ENCODE measurements at regions not wholly inside any gene's neighbourhood (a gene's known extent, or its start where the extent isn't known, plus 50 kb on each side); places are given as distances from the start of the nearest gene placed in this dataset.

- POLR2A ChIA-PET: no interaction called here
- TF ChIP-seq L3MBTL2 (conservative IDR thresholded peaks at IDR 0.05) (no peak), NFRKB (IDR thresholded peaks at IDR 0.05) (no peak), HDGF (IDR thresholded peaks at IDR 0.05; ENCODE audit: borderline replicate concordance) (no peak), CTBP1 (IDR thresholded peaks at IDR 0.05; ENCODE audit: borderline replicate concordance) (no peak), ZNF384 (IDR thresholded peaks at IDR 0.05) (no peak), FOXK2 (IDR thresholded peaks at IDR 0.05) (no peak), BHLHE40 (IDR thresholded peaks at IDR 0.05; ENCODE audit: borderline replicate concordance) (no peak), TARDBP (IDR thresholded peaks at IDR 0.05) (no peak), FOXM1 (IDR thresholded peaks at IDR 0.05; ENCODE audit: borderline replicate concordance) (no peak), ELF4 (IDR thresholded peaks at IDR 0.05) (no peak), LEF1 (IDR thresholded peaks at IDR 0.05; ENCODE audit: borderline replicate concordance) (no peak), SP1 (IDR thresholded peaks at IDR 0.05) (no peak), SUZ12 (IDR thresholded peaks at IDR 0.05) (no peak), PKNOX1 (IDR thresholded peaks at IDR 0.05) (no peak), FOXA1 (IDR thresholded peaks at IDR 0.05) (no peak), ARNT (IDR thresholded peaks at IDR 0.05) (no peak)
- CTCF ChIA-PET: interaction anchor here (0.6 kb wide), 1 partner anchor 25 kb away, joined by 3 read pairs; no protein-coding TSS in a partner anchor
Observed at GRCh38 chr6:166245148-166245547, 63.0 kb downstream of the PRR18 start.

GRCh38 chr6:166244353-166245045 is 63.7 kb downstream of the PRR18 start:
- CTCF ChIA-PET: interaction anchor here (0.6 kb wide), 1 partner anchor 25 kb away, joined by 3 read pairs; no protein-coding TSS in a partner anchor
- TF ChIP-seq ZNF384 (IDR thresholded peaks at IDR 0.05): no peak
- TF ChIP-seq L3MBTL2 (conservative IDR thresholded peaks at IDR 0.05): no peak
- TF ChIP-seq HDGF (IDR thresholded peaks at IDR 0.05; ENCODE audit: borderline replicate concordance): no peak
- TF ChIP-seq TARDBP (IDR thresholded peaks at IDR 0.05): no peak
- no peak for TF ChIP-seq BHLHE40 (IDR thresholded peaks at IDR 0.05; ENCODE audit: borderline replicate concordance)
- TF ChIP-seq PKNOX1 (IDR thresholded peaks at IDR 0.05): no peak
- TF ChIP-seq FOXK2 (IDR thresholded peaks at IDR 0.05): no peak
- no peak for TF ChIP-seq CTBP1 (IDR thresholded peaks at IDR 0.05; ENCODE audit: borderline replicate concordance)
- no peak for TF ChIP-seq SP1 (IDR thresholded peaks at IDR 0.05)
- no peak for TF ChIP-seq NFRKB (IDR thresholded peaks at IDR 0.05)
- no peak for TF ChIP-seq SUZ12 (IDR thresholded peaks at IDR 0.05)
- POLR2A ChIA-PET: no interaction called here
- no peak for DNase-seq (ENCODE audit: extremely low spot score)

More at GRCh38 chr6:166245148-166245547, 63.0 kb downstream of the PRR18 start:
- no peak for DNase-seq (ENCODE audit: extremely low spot score)

- ChIA-PET CTCF (no interaction called here), POLR2A (no interaction called here)
- TF ChIP-seq CTBP1 (IDR thresholded peaks at IDR 0.05; ENCODE audit: borderline replicate concordance): no peak
- no peak for TF ChIP-seq TARDBP (IDR thresholded peaks at IDR 0.05)
- TF ChIP-seq ELF4 (IDR thresholded peaks at IDR 0.05): no peak
- TF ChIP-seq SUZ12 (IDR thresholded peaks at IDR 0.05): no peak
- no peak for TF ChIP-seq FOXK2 (IDR thresholded peaks at IDR 0.05)
- no peak for DNase-seq (ENCODE audit: extremely low spot score)
Observed at GRCh38 chr6:166242888-166243287, 65.3 kb downstream of the PRR18 start.

- TF ChIP-seq CTBP1 (IDR thresholded peaks at IDR 0.05; ENCODE audit: borderline replicate concordance): no peak
- no peak for TF ChIP-seq PKNOX1 (IDR thresholded peaks at IDR 0.05)
- no peak for TF ChIP-seq FOXA1 (IDR thresholded peaks at IDR 0.05)
- TF ChIP-seq NFRKB (IDR thresholded peaks at IDR 0.05): no peak
- no peak for TF ChIP-seq ZNF384 (IDR thresholded peaks at IDR 0.05)
- no peak for TF ChIP-seq HDGF (IDR thresholded peaks at IDR 0.05; ENCODE audit: borderline replicate concordance)
- TF ChIP-seq BHLHE40 (IDR thresholded peaks at IDR 0.05; ENCODE audit: borderline replicate concordance): no peak
- no peak for TF ChIP-seq LEF1 (IDR thresholded peaks at IDR 0.05; ENCODE audit: borderline replicate concordance)
- TF ChIP-seq TARDBP (IDR thresholded peaks at IDR 0.05): no peak
- no peak for TF ChIP-seq FOXM1 (IDR thresholded peaks at IDR 0.05; ENCODE audit: borderline replicate concordance)
- TF ChIP-seq SP1 (IDR thresholded peaks at IDR 0.05): no peak
- no peak for TF ChIP-seq SUZ12 (IDR thresholded peaks at IDR 0.05)
- no peak for TF ChIP-seq L3MBTL2 (conservative IDR thresholded peaks at IDR 0.05)
- TF ChIP-seq FOXK2 (IDR thresholded peaks at IDR 0.05): no peak
- no peak for TF ChIP-seq ELF4 (IDR thresholded peaks at IDR 0.05)
- TF ChIP-seq ARNT (IDR thresholded peaks at IDR 0.05): no peak
- no peak for DNase-seq (ENCODE audit: extremely low spot score)
- ChIA-PET POLR2A (no interaction called here), CTCF (no interaction called here)
Observed at GRCh38 chr6:166241974-166242373, 66.2 kb downstream of the PRR18 start.

GRCh38 chr6:166240889-166241288 is 67.3 kb downstream of the PRR18 start:
- TF ChIP-seq TARDBP (IDR thresholded peaks at IDR 0.05) (no peak), SP1 (IDR thresholded peaks at IDR 0.05) (no peak), LEF1 (IDR thresholded peaks at IDR 0.05; ENCODE audit: borderline replicate concordance) (no peak)
- ChIA-PET CTCF (no interaction called here), POLR2A (no interaction called here)
- no peak for DNase-seq (ENCODE audit: extremely low spot score)

- no peak for DNase-seq (ENCODE audit: extremely low spot score)
- TF ChIP-seq FOXM1 (IDR thresholded peaks at IDR 0.05; ENCODE audit: borderline replicate concordance) (no peak), ARNT (IDR thresholded peaks at IDR 0.05) (no peak), FOXA1 (IDR thresholded peaks at IDR 0.05) (no peak), NFRKB (IDR thresholded peaks at IDR 0.05) (no peak), ELF4 (IDR thresholded peaks at IDR 0.05) (no peak), HDGF (IDR thresholded peaks at IDR 0.05; ENCODE audit: borderline replicate concordance) (no peak), SP1 (IDR thresholded peaks at IDR 0.05) (no peak), LEF1 (IDR thresholded peaks at IDR 0.05; ENCODE audit: borderline replicate concordance) (no peak)
- POLR2A ChIA-PET: no interaction called here
- CTCF ChIA-PET: no interaction called here
Observed at GRCh38 chr6:166237617-166238016, 70.0 kb upstream of the TBXT start.

Measured in HEK293T (cell line).